ENCODE measurements at regions not wholly inside any gene's neighbourhood (a gene's known extent, or its start where the extent isn't known, plus 50 kb on each side); places are given as distances from the start of the nearest gene placed in this dataset.

DNA sequence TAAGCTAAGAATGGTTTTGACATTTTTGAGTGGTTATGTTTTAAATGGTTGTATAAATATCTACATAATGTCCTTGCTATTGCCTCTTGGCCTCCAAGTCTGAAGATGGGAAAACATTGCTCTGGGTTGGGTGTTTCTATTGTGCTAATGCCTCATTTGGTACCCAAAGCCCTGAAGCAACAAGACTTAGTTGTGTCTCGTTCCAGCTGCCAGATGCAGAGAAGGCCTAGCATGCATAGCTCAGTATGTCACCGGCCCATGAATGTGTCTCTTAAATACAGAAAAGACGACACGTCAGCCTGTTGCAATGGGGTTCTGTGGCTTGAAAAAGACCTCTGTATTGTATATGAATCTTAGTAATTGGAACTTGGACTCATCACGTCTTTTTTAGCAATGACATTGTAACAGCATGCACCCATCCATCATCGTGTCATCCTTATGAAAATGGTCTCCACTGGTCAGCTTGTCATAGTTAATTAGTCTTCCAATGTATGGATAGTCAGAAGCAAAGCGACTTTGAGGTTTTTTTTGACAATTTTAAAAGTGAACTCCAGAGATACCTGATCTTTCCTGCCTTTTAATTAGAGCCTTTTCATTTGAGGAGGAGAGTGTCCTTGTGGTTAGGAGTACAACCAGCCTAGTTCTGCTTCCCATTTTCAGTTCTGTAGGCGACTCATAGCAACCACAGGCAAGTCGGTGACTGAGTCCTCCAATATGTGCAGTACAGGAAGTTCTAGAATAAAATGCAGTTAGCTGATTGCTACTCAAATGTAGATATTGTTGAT is 126.4 kb upstream of the GATB start:
- Histone ChIP-seq H2AFZ (ENCODE audit: low read length) (no peak overlapping the region), H4K20me1 (ENCODE audit: insufficient read depth, low read length) (no peaks in the 10 kb centered on the region), H3K4me1 (ENCODE audit: insufficient read depth, low read length, poor library complexity, severe bottlenecking) (no peaks in the 10 kb centered on the region), H3K9me2 (ENCODE audit: insufficient read depth, low read length) (no peaks in the 10 kb centered on the region), H3K36me3 (ENCODE audit: insufficient read depth, low read length) (no peaks in the 10 kb centered on the region), H3K27ac (ENCODE audit: low read depth, low read length, poor library complexity, severe bottlenecking) (no peak overlapping the region), H3K4me3 (ENCODE audit: low read depth, low read length, poor library complexity, severe bottlenecking) (no peak overlapping the region), H3K9me3 (ENCODE audit: low read length) (no peaks in the 10 kb centered on the region), H3K4me2 (ENCODE audit: low read length) (no peak overlapping the region), H3K79me2 (ENCODE audit: insufficient read depth, low read depth, low read length) (no peaks in the 10 kb centered on the region)
- POLR2A ChIA-PET, result interaction anchor here (0.6 to 1.0 kb wide), 2 partner anchors 11 to 730 kb away, joined by 3 read pairs; no protein-coding TSS in a partner anchor
- CTCF ChIA-PET (ENCODE audit: unreplicated experiment), result no interaction called here
- DNase-seq (ENCODE audit: low spot score), result no peak
- BruUV-seq (replicated peaks), result no TSS peak
- TF ChIP-seq EZH2phosphoT487 (IDR thresholded peaks at IDR 0.05; ENCODE audit: borderline replicate concordance, low read depth, low read length), result no peak
- TF ChIP-seq, protein P1, sequence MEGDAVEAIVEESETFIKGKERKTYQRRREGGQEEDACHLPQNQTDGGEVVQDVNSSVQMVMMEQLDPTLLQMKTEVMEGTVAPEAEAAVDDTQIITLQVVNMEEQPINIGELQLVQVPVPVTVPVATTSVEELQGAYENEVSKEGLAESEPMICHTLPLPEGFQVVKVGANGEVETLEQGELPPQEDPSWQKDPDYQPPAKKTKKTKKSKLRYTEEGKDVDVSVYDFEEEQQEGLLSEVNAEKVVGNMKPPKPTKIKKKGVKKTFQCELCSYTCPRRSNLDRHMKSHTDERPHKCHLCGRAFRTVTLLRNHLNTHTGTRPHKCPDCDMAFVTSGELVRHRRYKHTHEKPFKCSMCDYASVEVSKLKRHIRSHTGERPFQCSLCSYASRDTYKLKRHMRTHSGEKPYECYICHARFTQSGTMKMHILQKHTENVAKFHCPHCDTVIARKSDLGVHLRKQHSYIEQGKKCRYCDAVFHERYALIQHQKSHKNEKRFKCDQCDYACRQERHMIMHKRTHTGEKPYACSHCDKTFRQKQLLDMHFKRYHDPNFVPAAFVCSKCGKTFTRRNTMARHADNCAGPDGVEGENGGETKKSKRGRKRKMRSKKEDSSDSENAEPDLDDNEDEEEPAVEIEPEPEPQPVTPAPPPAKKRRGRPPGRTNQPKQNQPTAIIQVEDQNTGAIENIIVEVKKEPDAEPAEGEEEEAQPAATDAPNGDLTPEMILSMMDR (conservative IDR thresholded peaks at IDR 0.05; ENCODE audit: low read length), result no peak
- intact Hi-C loops (cut with micrococcal nuclease; ENCODE audit: unreplicated experiment), result no loop called here

DNA sequence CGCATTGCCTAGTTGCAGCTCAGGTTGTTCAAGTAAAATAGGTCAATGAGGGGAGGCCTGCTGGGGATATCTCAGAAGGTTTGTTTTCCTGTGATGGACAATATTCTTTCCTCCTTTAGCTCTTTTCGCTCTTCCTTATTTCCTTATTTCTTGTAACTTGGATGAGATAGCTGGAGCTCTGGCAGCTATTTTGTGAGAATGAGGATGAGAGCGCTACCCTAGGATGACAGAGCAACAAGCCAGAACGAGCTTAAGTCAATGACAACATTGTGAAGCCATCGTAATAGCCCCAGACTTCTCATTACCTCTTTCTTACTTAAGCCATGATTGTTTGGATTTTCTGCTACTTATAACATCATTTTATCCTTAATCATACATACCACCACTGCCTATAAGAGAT is 124.3 kb upstream of the GATB start:
- ChIA-PET POLR2A (no interaction called here), CTCF (ENCODE audit: unreplicated experiment) (no interaction called here)
- H3K4me1 ChIP-seq (ENCODE audit: insufficient read depth, low read length, poor library complexity, severe bottlenecking), result no peaks in the 10 kb centered on the region

DNA sequence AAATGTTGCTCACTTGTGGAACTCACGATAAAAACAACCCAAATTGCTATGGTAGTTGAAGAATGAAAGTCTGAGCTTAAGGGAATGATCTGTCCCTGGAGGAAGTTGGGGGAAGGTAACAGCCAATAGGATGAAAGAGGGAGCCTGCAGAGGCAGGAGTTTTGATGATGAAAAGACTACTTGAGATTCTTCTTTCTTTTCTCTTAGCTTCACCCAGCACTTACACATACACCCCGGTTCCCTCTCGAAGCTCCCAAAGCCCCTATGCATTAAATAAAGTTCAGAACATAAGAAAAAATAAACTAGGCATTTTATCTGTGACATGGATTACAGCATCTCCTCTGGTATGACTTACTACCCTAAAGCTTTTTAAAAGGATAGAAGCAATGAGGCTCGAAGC is 122.9 kb upstream of the GATB start:
- H3K4me2 ChIP-seq (ENCODE audit: low read length), result no peak overlapping the region
- TF ChIP-seq EZH2phosphoT487 (IDR thresholded peaks at IDR 0.05; ENCODE audit: borderline replicate concordance, low read depth, low read length), result no peak
- TF ChIP-seq, protein P1 (conservative IDR thresholded peaks at IDR 0.05; ENCODE audit: low read length), result no peak
- no peaks in the 10 kb centered on the region for H3K36me3 ChIP-seq (ENCODE audit: insufficient read depth, low read length)
- intact Hi-C loops (cut with micrococcal nuclease; ENCODE audit: unreplicated experiment), result no loop called here
- H3K4me1 ChIP-seq (ENCODE audit: insufficient read depth, low read length, poor library complexity, severe bottlenecking), result no peaks in the 10 kb centered on the region
- H3K9me2 ChIP-seq (ENCODE audit: insufficient read depth, low read length), result no peaks in the 10 kb centered on the region
- H3K4me3 ChIP-seq (ENCODE audit: low read depth, low read length, poor library complexity, severe bottlenecking), result no peak overlapping the region
- H2AFZ ChIP-seq (ENCODE audit: low read length), result no peak overlapping the region
- no peak for DNase-seq (ENCODE audit: low spot score)
- H4K20me1 ChIP-seq (ENCODE audit: insufficient read depth, low read length), result no peaks in the 10 kb centered on the region
- BruUV-seq (replicated peaks), result no TSS peak
- H3K9me3 ChIP-seq (ENCODE audit: low read length), result no peaks in the 10 kb centered on the region
- CTCF ChIA-PET (ENCODE audit: unreplicated experiment), result no interaction called here
- POLR2A ChIA-PET, result interaction anchor here (1.1 kb wide), 1 partner anchor 26 kb away, joined by 3 read pairs; no protein-coding TSS in a partner anchor
- no peaks in the 10 kb centered on the region for H3K79me2 ChIP-seq (ENCODE audit: insufficient read depth, low read depth, low read length)
- H3K27ac ChIP-seq (ENCODE audit: low read depth, low read length, poor library complexity, severe bottlenecking), result no peak overlapping the region

More for the DNA sequence above, 124.3 kb upstream of the GATB start:
- Histone ChIP-seq H4K20me1 (ENCODE audit: insufficient read depth, low read length) (no peaks in the 10 kb centered on the region), H3K4me2 (ENCODE audit: low read length) (no peak overlapping the region), H3K9me2 (ENCODE audit: insufficient read depth, low read length) (no peaks in the 10 kb centered on the region), H3K79me2 (ENCODE audit: insufficient read depth, low read depth, low read length) (no peaks in the 10 kb centered on the region), H2AFZ (ENCODE audit: low read length) (no peak overlapping the region), H3K9me3 (ENCODE audit: low read length) (no peaks in the 10 kb centered on the region), H3K4me3 (ENCODE audit: low read depth, low read length, poor library complexity, severe bottlenecking) (no peak overlapping the region), H3K36me3 (ENCODE audit: insufficient read depth, low read length) (no peaks in the 10 kb centered on the region), H3K27ac (ENCODE audit: low read depth, low read length, poor library complexity, severe bottlenecking) (no peak overlapping the region)
- TF ChIP-seq EZH2phosphoT487 (IDR thresholded peaks at IDR 0.05; ENCODE audit: borderline replicate concordance, low read depth, low read length), result no peak
- TF ChIP-seq, protein P1 (conservative IDR thresholded peaks at IDR 0.05; ENCODE audit: low read length), result no peak
- no TSS peak for BruUV-seq (replicated peaks)
- DNase-seq (ENCODE audit: low spot score), result no peak
- intact Hi-C loops (cut with micrococcal nuclease; ENCODE audit: unreplicated experiment), result no loop called here

Data from OCI-LY7 (cell line).